ENCODE measurements at regions not wholly inside any gene's neighbourhood (a gene's known extent, or its start where the extent isn't known, plus 50 kb on each side); places are given as distances from the start of the nearest gene placed in this dataset.
A peak's percentile ranks its signal among the peaks of the same experiment; 100 is the strongest.

DNA sequence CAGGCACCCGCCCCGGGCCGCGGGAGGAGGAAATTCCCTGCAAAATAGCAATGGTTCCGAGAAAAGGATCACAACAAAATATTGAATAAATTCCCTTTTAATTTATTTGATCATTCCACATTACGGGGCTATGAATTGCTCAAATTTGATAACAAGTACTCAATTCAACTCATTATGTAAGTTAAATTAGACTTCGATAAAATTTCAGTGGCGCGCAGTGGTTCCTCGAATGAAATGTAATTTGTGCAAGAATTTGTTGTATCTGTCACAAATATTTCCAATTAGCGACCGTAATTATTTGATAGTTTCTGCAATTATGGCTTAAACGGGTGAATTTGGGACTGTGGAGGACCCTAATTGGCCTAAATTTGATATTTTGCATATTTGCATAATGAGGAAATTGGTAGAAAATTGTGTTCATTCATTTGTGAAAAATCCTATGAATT, 76.0 kb upstream of the TBCA start:
- H3K4me3 ChIP-seq (ENCODE audit: low read depth, low read length) = peak overlapping the region; percentile 58
- no peak for TF ChIP-seq CTCF (IDR thresholded peaks at IDR 0.05; ENCODE audit: low read depth, low read length, missing control alignments)
- DNase-seq (ENCODE audit: low read depth) = no peak

DNA sequence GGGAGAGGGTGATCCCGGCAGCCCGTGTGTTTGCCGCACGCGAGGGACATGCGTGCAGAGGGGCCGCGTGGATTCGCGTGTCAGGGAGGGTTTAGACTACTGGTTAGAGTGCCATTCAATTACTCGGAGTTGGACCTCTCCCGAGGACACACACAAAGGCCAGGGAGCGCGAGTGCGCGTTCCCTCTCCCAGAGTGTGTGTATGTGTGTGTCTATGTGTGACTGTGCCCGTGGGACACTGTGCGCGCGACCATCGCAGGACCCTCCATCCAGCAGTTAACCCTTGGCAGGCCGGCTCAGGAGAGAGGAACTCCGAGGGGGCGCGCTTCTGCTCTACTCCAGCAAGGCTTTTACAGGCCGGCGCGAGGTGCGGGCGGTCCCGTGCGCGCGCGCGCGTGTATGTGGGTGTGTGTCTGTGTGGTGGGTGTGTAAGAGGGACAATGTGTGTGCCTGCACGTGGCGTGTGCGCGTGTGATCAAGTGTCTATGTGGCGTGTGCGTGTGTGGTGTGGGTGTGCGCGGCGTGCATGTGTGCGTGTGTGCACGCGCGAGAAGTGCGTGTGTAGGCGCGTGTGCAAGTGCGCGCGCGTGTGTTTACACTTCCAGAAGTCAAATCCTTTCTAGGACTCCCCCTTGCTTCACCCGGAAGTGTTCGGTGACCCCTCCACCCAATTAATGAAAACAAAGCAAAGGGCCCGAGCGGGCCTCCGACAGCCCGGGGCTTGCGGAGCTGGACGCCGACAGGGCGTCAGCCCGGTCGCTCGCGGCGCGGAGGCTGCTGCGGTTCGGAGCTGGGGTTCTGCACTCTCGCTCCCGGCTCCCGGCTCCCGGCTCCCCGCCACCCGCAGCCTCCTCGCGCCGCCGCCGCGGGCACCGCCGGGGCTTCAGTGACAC, 75.3 kb upstream of the TBCA start:
- DNase-seq (ENCODE audit: low read depth) = no peak
- peak overlapping the region; percentile 58 for H3K4me3 ChIP-seq (ENCODE audit: low read depth, low read length)
- TF ChIP-seq CTCF (IDR thresholded peaks at IDR 0.05; ENCODE audit: low read depth, low read length, missing control alignments) = no peak

DNA sequence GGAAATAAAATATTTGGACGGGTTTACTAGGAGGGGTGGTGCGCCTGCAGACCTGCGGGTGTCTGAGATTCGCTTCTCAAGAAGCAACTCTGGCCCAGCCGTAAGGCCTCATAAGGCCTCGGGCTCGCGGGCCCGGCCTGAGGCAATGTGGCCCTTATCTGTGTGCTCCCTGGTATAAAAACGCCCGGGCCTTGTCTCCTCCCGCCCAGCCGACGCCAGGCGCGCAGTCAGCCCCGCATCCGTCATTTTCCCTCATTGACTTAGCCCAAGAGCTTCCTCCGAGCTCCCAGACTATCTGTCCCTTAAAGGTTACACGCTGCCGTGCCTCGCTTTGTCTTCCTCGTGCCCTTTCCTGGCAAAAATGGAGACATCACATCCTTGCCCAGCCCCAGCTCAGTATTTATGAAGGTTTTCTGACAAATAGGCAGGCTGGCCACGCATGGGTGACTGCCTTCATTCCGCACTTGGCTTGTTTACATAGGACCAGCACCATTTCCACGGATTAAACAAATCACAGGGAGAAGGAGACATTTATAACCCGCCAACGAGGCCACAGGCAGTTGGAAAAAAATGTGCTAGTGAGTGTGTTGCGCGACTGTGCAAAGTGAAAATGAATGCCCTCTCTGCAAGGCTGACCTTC, 74.5 kb upstream of the TBCA start:
- H3K4me3 ChIP-seq (ENCODE audit: low read depth, low read length) = no peak overlapping the region

GRCh38 chr5:77849308-77849900, 73.3 kb upstream of the TBCA start:
- no peak for DNase-seq (ENCODE audit: low read depth)
- TF ChIP-seq CTCF (IDR thresholded peaks at IDR 0.05; ENCODE audit: low read depth, low read length, missing control alignments) = no peak
- no peak overlapping the region for H3K4me3 ChIP-seq (ENCODE audit: low read depth, low read length)

More for the DNA sequence above, 74.5 kb upstream of the TBCA start:
- DNase-seq (ENCODE audit: low read depth) = no peak
- TF ChIP-seq CTCF (IDR thresholded peaks at IDR 0.05; ENCODE audit: low read depth, low read length, missing control alignments) = no peak

DNA sequence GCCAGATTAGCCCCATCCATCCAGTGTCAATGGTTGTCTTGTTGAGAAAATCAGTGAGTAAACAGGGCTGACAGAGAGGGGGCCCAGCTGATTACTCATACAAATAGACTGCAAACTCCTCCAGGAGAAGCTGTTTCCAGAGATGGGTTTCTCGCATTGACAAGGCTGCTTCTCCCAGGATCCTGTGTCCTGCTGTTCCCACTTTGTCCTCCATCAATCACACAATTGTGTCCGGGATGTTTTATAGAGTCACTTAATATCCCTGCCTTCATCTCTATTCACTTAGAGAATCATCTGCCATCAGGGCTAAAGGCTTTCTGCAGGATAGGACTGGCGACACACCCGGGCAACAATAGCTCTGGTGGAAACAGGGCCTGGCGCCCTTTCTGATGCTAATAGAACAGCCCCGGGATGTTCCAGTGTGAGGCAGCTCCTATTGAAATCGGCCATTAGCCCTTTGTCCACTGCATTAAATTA, 71.7 kb upstream of the TBCA start:
- DNase-seq (ENCODE audit: low read depth) = no peak
- H3K4me3 ChIP-seq (ENCODE audit: low read depth, low read length) = no peak overlapping the region

DNA sequence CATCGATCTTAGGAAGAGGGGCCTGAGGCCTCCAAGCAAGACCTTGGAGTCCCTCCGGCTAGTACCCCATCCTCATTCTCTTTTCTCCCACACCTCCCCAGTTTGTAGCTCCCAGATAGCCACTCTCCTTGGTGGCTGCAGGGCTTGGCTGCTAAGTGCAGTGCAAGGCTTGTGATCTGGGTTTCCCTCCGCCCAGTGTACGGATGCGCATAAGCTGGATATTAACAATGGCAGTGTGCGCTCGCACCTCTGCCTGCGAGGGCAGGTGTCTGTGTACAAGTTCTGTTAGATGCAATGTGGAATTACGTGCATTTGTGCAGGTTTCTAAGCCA, 71.0 kb upstream of the TBCA start:
- DNase-seq (ENCODE audit: low read depth) = no peak
- no peak overlapping the region for H3K4me3 ChIP-seq (ENCODE audit: low read depth, low read length)
- no peak for TF ChIP-seq CTCF (IDR thresholded peaks at IDR 0.05; ENCODE audit: low read depth, low read length, missing control alignments)

More for the DNA sequence above, 71.7 kb upstream of the TBCA start:
- TF ChIP-seq CTCF (IDR thresholded peaks at IDR 0.05; ENCODE audit: low read depth, low read length, missing control alignments) = no peak
